Limb (tissue), 2 donors: ENCODE measurements at regions not wholly inside any gene's neighbourhood (a gene's known extent, or its start where the extent isn't known, plus 50 kb on each side); places are given as distances from the start of the nearest gene placed in this dataset.

Experiments used
- DNase-seq, 2 donors: peaks; one replicate each; pipeline ENCODE4 v3.0.0-alpha.2; 2016; ENCODE audit errors: extremely low spot score in 2 of 2

GRCh38 chr2:236653863-236654262 lies 84.2 kb downstream of the ACKR3 start:
- DNase-seq, result peak in 1 of 2 donors; percentile 2

- DNase-seq, result peak in 1 of 2 donors; percentile 12
These were observed 84.9 kb downstream of the ACKR3 start for GRCh38 chr2:236654496-236654895.

GRCh38 chr2:236656166-236656565 lies 86.5 kb downstream of the ACKR3 start:
- DNase-seq, result peak in 1 of 2 donors; percentile 1

GRCh38 chr2:236656721-236657120 lies 87.1 kb downstream of the ACKR3 start:
- DNase-seq, result peak in 1 of 2 donors; percentile 17

- no peak for DNase-seq
These were observed 87.6 kb downstream of the ACKR3 start for GRCh38 chr2:236657215-236657614.

- DNase-seq, result no peak
These were observed 88.2 kb downstream of the ACKR3 start for GRCh38 chr2:236657801-236658200.

GRCh38 chr2:236658974-236659757 lies 89.5 kb downstream of the ACKR3 start:
- no peak for DNase-seq

- peak; percentile 56 to 59 for DNase-seq
These were observed 90.1 kb downstream of the ACKR3 start for GRCh38 chr2:236659758-236660150.

GRCh38 chr2:236661061-236661761 lies 91.6 kb downstream of the ACKR3 start:
- no peak for DNase-seq

- DNase-seq, result no peak
These were observed 92.1 kb downstream of the ACKR3 start for GRCh38 chr2:236661762-236662110.

- DNase-seq, result no peak
These were observed 92.9 kb downstream of the ACKR3 start for GRCh38 chr2:236662231-236663185.

GRCh38 chr2:236663287-236664101 lies 93.9 kb downstream of the ACKR3 start:
- DNase-seq, result peak; percentile 81

- DNase-seq, result no peak
These were observed 94.5 kb downstream of the ACKR3 start for GRCh38 chr2:236664136-236664535.

GRCh38 chr2:236665101-236665500 lies 95.5 kb downstream of the ACKR3 start:
- DNase-seq, result no peak

- no peak for DNase-seq
These were observed 96.0 kb downstream of the ACKR3 start for GRCh38 chr2:236665572-236666118.

- DNase-seq, result no peak
These were observed 97.1 kb downstream of the ACKR3 start for GRCh38 chr2:236666646-236667204.

- DNase-seq, result no peak
These were observed 97.9 kb downstream of the ACKR3 start for GRCh38 chr2:236667526-236667925.

GRCh38 chr2:236668531-236668969 lies 98.9 kb downstream of the ACKR3 start:
- DNase-seq, result no peak

- no peak for DNase-seq
These were observed 100.6 kb downstream of the ACKR3 start for GRCh38 chr2:236670235-236670620.

GRCh38 chr2:236671896-236672562 lies 102.4 kb downstream of the ACKR3 start:
- DNase-seq, result peak in 1 of 2 donors; percentile 18
